ENCODE measurements at regions not wholly inside any gene's neighbourhood (a gene's known extent, or its start where the extent isn't known, plus 50 kb on each side); places are given as distances from the start of the nearest gene placed in this dataset.

DNA sequence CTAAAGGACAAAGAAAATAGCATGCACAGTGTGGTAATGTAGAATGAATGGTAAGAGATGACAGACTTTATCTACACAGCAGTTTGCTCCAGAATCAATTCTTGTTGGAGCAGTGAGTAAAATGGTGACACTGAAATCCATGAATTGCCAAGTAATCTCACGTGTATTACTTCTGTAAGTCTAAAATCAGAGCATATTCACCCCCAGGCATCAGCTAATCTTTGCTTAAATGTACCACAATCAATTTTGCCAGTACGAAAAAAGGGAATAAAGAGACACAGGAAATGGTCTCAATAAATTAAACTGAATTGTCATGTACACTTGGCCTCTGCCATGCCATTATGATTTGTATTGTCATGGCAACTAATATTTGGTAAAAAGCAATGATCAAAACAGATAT, 294.2 kb downstream of the PCDH17 start:
- TF ChIP-seq, protein P1, sequence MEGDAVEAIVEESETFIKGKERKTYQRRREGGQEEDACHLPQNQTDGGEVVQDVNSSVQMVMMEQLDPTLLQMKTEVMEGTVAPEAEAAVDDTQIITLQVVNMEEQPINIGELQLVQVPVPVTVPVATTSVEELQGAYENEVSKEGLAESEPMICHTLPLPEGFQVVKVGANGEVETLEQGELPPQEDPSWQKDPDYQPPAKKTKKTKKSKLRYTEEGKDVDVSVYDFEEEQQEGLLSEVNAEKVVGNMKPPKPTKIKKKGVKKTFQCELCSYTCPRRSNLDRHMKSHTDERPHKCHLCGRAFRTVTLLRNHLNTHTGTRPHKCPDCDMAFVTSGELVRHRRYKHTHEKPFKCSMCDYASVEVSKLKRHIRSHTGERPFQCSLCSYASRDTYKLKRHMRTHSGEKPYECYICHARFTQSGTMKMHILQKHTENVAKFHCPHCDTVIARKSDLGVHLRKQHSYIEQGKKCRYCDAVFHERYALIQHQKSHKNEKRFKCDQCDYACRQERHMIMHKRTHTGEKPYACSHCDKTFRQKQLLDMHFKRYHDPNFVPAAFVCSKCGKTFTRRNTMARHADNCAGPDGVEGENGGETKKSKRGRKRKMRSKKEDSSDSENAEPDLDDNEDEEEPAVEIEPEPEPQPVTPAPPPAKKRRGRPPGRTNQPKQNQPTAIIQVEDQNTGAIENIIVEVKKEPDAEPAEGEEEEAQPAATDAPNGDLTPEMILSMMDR (IDR thresholded peaks at IDR 0.05): no peak
- no peak for TF ChIP-seq POLR2A (IDR thresholded peaks at IDR 0.05)

Measured in Peyer's patch (tissue), 4 donors.